ENCODE measurements at regions not wholly inside any gene's neighbourhood (a gene's known extent, or its start where the extent isn't known, plus 50 kb on each side); places are given as distances from the start of the nearest gene placed in this dataset.

- TF ChIP-seq EZH2 (IDR thresholded peaks at IDR 0.05; ENCODE audit: insufficient read depth, poor library complexity, severe bottlenecking) (no peak), EZH2phosphoT487 (IDR thresholded peaks at IDR 0.05; ENCODE audit: insufficient read depth, low read depth) (no peak)
Measured at GRCh38 chr2:164006704-164007103, 270.9 kb upstream of the FIGN start.
